ENCODE measurements at regions not wholly inside any gene's neighbourhood (a gene's known extent, or its start where the extent isn't known, plus 50 kb on each side); places are given as distances from the start of the nearest gene placed in this dataset.

GRCh38 chr13:97079726-97080125 is 85.5 kb upstream of the OXGR1 start:
- TF ChIP-seq GATA2 (IDR thresholded peaks at IDR 0.05; ENCODE audit: low read depth, low read length) (no peak), GATA3 (IDR thresholded peaks at IDR 0.05; ENCODE audit: low read depth, low read length) (no peak)
